NCI-H187 (cell line): ENCODE measurements at regions not wholly inside any gene's neighbourhood (a gene's known extent, or its start where the extent isn't known, plus 50 kb on each side); places are given as distances from the start of the nearest gene placed in this dataset.

Experiments
- DNase-seq, 2 experiments: peaks; one replicate each; lab custom pipeline; 2025; lab: John Stamatoyannopoulos, UW

GRCh38 chr11:35077709-35078469 is 61.1 kb upstream of the CD44 start:
- DNase-seq = no peak

DNA sequence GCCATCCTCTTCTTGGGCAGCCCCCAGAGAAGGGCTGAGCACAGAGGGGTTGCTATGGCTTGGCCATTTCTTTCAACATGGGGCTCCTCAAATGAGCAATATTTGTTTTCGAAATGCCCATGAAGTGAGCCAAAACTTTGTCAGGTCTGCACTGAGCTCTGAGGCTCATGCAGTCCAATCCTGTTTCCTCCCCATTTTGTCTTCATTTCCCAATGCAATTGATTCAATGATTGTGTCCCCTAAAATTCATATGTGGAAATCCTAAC is 60.6 kb upstream of the CD44 start:
- no peak for DNase-seq

DNA sequence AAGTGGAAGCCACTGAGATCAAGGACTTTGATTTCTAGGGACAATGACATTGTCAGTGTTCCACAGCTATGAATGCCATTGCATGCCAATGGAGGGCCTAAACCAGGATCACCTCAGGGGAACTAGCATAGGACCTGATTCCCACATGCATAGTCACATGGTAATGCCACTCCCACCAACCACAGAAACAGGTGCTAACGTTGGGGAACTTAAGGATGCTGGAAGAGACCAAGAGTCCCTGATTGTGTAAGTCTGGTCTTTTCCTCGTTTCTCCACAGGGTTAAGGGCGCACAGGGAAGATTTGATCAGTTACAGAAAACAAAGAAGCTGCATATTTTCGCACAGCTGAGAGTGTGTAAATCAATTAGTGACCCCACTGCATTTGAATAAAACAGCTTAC is 59.4 kb upstream of the CD44 start:
- no peak for DNase-seq

DNA sequence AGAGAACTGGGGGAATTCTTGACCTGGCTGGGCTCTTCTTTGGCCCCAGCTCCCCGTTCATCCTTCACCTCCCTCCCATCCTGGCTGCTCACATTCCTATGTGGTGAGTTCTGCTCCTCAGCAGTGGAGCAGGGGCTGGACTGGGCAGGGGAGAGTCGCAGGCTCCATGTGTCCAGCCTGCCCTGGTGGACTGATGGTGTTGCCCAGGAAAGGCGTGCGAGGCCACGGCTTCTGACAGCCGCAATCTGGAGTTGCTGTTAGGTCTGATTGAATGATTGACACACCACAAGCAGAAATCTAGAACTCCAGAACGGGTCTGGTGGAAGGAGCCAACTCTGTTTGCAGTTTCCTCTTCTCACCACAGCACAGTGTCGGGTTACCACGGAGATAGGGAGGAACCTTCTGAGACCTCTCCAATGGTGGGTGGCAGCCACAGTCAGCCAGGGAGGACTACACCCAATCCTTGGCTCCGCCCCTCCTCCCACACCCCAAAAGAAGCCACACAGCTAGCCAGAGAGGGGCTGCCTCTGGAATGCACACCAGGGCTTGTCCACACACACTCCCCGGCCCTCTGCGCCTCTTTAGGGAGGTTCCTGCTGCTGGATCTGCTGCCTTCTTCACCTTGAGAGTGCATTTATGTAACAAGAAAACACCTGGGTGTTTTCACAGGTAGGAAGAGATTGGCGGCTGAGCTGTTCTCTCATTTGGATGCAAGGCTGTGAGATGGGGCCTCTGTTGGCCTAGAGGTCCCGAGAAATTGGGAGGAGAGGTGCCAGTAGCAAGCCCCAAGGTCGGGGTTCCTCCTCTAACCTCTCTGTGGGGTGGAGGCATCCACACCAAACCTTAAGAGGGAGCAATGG is 56.4 kb upstream of the CD44 start:
- no peak for DNase-seq

- DNase-seq = no peak
Observed at GRCh38 chr11:35083181-35083430, 55.9 kb upstream of the CD44 start.

DNA sequence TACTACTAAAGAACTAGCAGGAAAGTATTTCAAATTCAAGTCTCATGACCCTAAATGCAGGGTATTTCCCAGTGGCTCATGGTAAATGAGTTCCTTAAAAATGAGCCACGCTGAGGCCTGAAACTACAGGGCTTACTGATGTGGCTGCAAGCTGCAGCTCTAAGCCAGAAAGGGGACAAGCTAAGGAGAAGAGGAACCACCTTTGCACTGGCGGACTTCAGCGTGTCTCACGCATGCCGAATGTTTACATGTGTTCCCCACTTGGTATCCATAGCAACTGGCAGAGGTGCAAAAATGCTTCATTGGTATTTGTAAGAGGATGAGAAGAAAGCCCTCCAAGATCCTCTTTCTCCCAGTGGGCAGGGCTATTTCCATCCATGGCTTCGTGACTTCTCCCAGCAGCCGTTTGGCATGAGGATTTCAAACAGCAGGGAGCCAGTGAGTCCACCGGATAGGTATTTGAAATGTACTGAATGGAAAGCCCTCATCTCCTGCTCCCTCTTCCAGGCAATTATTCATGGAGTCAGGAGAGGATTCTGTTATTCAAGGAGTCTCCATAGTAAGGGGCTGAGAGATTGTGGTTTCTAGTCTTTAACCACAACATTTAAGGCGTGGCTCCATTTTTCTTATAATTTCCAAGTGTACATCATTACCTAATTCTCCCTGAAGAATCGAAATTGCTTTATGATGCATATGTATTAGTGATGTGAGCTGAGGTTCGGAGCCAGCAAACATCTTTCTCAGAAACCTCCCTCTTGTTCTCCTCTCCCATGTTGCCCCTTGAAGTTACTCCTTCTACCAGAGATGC is 55.3 kb upstream of the CD44 start:
- DNase-seq = peak; percentile 62 to 82

DNA sequence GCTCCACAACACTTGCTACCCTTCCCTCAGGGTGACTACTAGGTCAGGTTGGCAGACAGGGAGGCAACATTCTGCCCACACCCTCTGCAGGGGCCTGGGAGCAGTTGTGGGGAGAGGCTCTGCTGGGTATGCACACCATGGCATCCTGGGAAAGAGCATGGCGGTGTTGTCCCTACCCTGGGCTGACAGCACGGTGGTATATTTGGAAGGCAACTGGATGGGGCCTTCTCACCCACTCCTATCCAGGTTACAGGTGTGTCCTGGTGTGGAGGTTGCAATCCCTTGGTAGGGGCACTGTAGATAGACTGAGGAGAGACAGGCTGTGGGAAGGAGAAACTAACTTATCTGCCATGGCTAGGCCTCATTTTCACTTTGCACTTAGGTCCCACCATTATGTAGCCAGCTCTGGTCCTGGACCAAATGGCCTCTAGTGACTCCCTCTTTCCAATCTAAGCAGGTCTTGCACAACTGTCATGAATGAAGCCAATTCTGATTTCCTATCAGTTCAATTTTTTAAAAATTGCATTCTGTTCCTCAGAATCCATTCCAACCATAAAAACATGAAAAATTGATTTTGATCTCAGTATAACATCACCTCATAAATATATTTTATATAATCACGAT is 54.0 kb upstream of the CD44 start:
- no peak for DNase-seq

DNA sequence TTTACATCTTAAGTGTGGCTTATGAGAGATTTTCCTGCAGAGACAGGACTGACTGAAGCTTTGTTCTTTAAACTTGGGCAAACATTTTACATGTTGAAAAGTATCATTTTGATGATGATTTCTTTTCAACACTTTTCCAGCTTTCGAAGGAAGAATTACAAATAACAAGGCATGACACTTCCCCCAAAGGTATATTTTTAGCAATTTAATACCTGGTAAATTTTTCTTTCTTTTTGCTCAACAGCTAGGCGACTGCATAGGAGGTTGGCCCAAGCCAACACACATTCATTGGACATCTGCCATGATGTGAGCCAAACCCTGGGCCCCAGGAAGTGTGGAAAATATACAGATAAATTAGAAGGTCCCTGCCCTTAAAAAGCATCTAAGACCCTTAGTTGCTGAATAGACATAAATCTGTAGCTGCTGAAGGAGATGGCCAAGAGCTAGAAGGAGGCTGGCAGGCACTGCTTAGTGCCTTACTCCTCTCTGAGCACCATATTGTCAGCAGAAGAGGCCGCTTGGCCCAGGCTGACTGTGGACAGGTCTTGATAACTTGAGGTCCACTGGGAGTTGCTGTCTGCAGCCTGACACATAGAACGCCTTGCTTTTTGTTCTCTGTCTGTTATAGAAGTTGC is 53.3 kb upstream of the CD44 start:
- no peak for DNase-seq

DNA sequence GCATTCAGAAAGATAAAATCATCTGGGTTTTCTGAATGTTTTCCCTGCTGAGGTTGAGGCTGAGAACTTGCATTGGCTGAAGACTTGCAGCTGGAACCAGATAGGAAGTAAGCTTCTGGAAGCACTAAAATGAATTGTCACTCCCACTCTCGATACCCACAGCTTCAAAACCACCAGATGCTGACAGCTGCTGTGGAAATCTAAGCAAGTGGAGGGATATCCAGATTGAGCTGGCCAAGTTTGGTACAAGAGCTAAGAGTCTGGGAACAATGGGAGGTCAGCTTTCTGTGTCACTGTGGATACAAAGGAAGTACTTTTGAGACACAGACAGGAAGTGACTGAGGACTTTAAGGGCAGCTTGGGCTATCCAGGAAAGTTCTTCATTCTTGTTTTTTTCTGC is 51.3 kb upstream of the CD44 start:
- DNase-seq = no peak

DNA sequence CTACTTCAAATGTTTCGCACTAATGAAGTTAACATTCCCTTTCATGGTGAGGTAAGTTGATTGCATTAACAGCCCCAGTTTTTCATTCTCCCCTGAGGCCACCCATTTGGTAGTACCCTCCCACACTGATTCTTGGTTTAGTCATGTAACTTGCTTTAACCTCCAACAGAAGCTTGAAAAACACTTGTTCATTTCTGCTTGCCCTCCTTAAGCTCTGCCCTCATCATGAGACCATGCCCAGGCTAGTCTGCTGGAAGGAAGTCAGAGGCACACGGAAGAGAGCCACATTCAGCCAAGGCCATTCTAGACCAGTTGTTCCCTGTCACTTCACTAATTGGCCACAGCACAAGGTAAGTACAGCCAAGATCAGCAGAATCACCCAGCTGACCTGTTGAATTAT is 50.7 kb upstream of the CD44 start:
- no peak for DNase-seq

GRCh38 chr11:35088676-35089075 is 50.3 kb upstream of the CD44 start:
- DNase-seq = no peak
